ENCODE measurements at regions not wholly inside any gene's neighbourhood (a gene's known extent, or its start where the extent isn't known, plus 50 kb on each side); places are given as distances from the start of the nearest gene placed in this dataset.

GRCh38 chr2:235141411-235142128 lies 189.8 kb downstream of the SH3BP4 start:
- DNase-seq, result no peak

- no peak for DNase-seq
Observed at GRCh38 chr2:235142601-235143000, 190.8 kb downstream of the SH3BP4 start.

GRCh38 chr2:235143789-235144188 lies 192.0 kb downstream of the SH3BP4 start:
- no peak for DNase-seq

- DNase-seq, result no peak
Observed at GRCh38 chr2:235144291-235144690, 192.5 kb downstream of the SH3BP4 start.

- DNase-seq, result no peak
Observed at GRCh38 chr2:235146206-235146605, 194.4 kb downstream of the SH3BP4 start.

- DNase-seq, result no peak
Observed at GRCh38 chr2:235146871-235147565, 195.2 kb downstream of the SH3BP4 start.

- DNase-seq, result no peak
Observed at GRCh38 chr2:235148201-235149170, 196.7 kb downstream of the SH3BP4 start.

- no peak for DNase-seq
Observed at GRCh38 chr2:235149240-235149659, 197.4 kb downstream of the SH3BP4 start.

- no peak for DNase-seq
Observed at GRCh38 chr2:235149736-235150135, 197.9 kb downstream of the SH3BP4 start.

- DNase-seq, result no peak
Observed at GRCh38 chr2:235151152-235151551, 199.3 kb downstream of the SH3BP4 start.

GRCh38 chr2:235155163-235155562 lies 203.3 kb downstream of the SH3BP4 start:
- DNase-seq, result no peak

GRCh38 chr2:235156055-235156454 lies 204.2 kb downstream of the SH3BP4 start:
- no peak for DNase-seq

GRCh38 chr2:235157746-235158482 lies 206.1 kb downstream of the SH3BP4 start:
- no peak for DNase-seq

- DNase-seq, result no peak
Observed at GRCh38 chr2:235160281-235160810, 208.5 kb downstream of the SH3BP4 start.

GRCh38 chr2:235161565-235161964 lies 209.7 kb downstream of the SH3BP4 start:
- no peak for DNase-seq

- no peak for DNase-seq
Observed at GRCh38 chr2:235162082-235162836, 210.4 kb downstream of the SH3BP4 start.

- no peak for DNase-seq
Observed at GRCh38 chr2:235162837-235163197, 211.0 kb downstream of the SH3BP4 start.

- no peak for DNase-seq
Observed at GRCh38 chr2:235165136-235165535, 213.3 kb downstream of the SH3BP4 start.

GRCh38 chr2:235165631-235166030 lies 213.8 kb downstream of the SH3BP4 start:
- DNase-seq, result no peak

- no peak for DNase-seq
Observed at GRCh38 chr2:235168174-235168979, 216.6 kb downstream of the SH3BP4 start.

- no peak for DNase-seq
Observed at GRCh38 chr2:235170016-235170415, 218.2 kb downstream of the SH3BP4 start.
